ENCODE measurements at regions not wholly inside any gene's neighbourhood (a gene's known extent, or its start where the extent isn't known, plus 50 kb on each side); places are given as distances from the start of the nearest gene placed in this dataset.

DNA sequence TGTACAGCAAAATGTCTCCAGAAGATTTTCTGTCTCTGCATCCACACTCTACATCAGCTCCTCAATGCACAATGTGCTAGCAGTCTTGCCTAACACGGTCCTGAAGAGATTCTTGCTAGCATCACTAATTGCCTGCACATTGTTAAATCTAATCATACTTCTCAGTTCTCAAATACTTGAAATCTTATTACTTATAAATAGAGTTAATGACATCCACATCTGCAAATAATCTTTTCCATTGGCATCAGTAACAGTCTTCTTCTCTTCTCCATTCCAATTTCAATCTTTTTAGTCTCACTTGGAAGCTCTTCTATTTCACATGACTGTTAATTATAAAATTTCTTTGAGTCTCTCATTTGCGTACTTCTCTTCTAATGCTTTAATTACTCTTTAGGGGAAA lies 630.5 kb upstream of the SLITRK6 start:
- TF ChIP-seq NR2C2 (CRISPR knock-in tag; IDR thresholded peaks at IDR 0.05) (no peak), NR1H2 (CRISPR knock-in tag; IDR thresholded peaks at IDR 0.05) (no peak), JUN (CRISPR knock-in tag; IDR thresholded peaks at IDR 0.05) (no peak), KAT7 (CRISPR knock-in tag; IDR thresholded peaks at IDR 0.05; ENCODE audit: borderline replicate concordance) (no peak), SMAD3 (CRISPR knock-in tag; IDR thresholded peaks at IDR 0.05; ENCODE audit: borderline replicate concordance) (no peak), RELA (CRISPR knock-in tag; IDR thresholded peaks at IDR 0.05; ENCODE audit: borderline replicate concordance) (no peak), ELF4 (CRISPR knock-in tag; IDR thresholded peaks at IDR 0.05; ENCODE audit: low read depth) (no peak), ZNF416 (CRISPR knock-in tag; IDR thresholded peaks at IDR 0.05) (no peak)
- TF ChIP-seq, protein P1, sequence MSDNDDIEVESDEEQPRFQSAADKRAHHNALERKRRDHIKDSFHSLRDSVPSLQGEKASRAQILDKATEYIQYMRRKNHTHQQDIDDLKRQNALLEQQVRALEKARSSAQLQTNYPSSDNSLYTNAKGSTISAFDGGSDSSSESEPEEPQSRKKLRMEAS (CRISPR knock-in tag; IDR thresholded peaks at IDR 0.05) = no peak
- TF ChIP-seq, protein P2, sequence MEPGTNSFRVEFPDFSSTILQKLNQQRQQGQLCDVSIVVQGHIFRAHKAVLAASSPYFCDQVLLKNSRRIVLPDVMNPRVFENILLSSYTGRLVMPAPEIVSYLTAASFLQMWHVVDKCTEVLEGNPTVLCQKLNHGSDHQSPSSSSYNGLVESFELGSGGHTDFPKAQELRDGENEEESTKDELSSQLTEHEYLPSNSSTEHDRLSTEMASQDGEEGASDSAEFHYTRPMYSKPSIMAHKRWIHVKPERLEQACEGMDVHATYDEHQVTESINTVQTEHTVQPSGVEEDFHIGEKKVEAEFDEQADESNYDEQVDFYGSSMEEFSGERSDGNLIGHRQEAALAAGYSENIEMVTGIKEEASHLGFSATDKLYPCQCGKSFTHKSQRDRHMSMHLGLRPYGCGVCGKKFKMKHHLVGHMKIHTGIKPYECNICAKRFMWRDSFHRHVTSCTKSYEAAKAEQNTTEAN (CRISPR knock-in tag; IDR thresholded peaks at IDR 0.05) = no peak
- TF ChIP-seq, protein P3, sequence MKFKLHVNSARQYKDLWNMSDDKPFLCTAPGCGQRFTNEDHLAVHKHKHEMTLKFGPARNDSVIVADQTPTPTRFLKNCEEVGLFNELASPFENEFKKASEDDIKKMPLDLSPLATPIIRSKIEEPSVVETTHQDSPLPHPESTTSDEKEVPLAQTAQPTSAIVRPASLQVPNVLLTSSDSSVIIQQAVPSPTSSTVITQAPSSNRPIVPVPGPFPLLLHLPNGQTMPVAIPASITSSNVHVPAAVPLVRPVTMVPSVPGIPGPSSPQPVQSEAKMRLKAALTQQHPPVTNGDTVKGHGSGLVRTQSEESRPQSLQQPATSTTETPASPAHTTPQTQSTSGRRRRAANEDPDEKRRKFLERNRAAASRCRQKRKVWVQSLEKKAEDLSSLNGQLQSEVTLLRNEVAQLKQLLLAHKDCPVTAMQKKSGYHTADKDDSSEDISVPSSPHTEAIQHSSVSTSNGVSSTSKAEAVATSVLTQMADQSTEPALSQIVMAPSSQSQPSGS (CRISPR knock-in tag; IDR thresholded peaks at IDR 0.05; ENCODE audit: borderline replicate concordance, low read depth) = no peak
- TF ChIP-seq, protein P4, sequence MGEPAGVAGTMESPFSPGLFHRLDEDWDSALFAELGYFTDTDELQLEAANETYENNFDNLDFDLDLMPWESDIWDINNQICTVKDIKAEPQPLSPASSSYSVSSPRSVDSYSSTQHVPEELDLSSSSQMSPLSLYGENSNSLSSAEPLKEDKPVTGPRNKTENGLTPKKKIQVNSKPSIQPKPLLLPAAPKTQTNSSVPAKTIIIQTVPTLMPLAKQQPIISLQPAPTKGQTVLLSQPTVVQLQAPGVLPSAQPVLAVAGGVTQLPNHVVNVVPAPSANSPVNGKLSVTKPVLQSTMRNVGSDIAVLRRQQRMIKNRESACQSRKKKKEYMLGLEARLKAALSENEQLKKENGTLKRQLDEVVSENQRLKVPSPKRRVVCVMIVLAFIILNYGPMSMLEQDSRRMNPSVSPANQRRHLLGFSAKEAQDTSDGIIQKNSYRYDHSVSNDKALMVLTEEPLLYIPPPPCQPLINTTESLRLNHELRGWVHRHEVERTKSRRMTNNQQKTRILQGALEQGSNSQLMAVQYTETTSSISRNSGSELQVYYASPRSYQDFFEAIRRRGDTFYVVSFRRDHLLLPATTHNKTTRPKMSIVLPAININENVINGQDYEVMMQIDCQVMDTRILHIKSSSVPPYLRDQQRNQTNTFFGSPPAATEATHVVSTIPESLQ (CRISPR knock-in tag; IDR thresholded peaks at IDR 0.05) = no peak
- TF ChIP-seq, protein P5, sequence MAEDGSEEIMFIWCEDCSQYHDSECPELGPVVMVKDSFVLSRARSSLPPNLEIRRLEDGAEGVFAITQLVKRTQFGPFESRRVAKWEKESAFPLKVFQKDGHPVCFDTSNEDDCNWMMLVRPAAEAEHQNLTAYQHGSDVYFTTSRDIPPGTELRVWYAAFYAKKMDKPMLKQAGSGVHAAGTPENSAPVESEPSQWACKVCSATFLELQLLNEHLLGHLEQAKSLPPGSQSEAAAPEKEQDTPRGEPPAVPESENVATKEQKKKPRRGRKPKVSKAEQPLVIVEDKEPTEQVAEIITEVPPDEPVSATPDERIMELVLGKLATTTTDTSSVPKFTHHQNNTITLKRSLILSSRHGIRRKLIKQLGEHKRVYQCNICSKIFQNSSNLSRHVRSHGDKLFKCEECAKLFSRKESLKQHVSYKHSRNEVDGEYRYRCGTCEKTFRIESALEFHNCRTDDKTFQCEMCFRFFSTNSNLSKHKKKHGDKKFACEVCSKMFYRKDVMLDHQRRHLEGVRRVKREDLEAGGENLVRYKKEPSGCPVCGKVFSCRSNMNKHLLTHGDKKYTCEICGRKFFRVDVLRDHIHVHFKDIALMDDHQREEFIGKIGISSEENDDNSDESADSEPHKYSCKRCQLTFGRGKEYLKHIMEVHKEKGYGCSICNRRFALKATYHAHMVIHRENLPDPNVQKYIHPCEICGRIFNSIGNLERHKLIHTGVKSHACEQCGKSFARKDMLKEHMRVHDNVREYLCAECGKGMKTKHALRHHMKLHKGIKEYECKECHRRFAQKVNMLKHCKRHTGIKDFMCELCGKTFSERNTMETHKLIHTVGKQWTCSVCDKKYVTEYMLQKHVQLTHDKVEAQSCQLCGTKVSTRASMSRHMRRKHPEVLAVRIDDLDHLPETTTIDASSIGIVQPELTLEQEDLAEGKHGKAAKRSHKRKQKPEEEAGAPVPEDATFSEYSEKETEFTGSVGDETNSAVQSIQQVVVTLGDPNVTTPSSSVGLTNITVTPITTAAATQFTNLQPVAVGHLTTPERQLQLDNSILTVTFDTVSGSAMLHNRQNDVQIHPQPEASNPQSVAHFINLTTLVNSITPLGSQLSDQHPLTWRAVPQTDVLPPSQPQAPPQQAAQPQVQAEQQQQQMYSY (CRISPR knock-in tag; IDR thresholded peaks at IDR 0.05) = no peak

Measured in WTC11 (cell line).